Fibroblast of mammary gland (primary cell): ENCODE measurements at regions not wholly inside any gene's neighbourhood (a gene's known extent, or its start where the extent isn't known, plus 50 kb on each side); places are given as distances from the start of the nearest gene placed in this dataset.
A peak's percentile ranks its signal among the peaks of the same experiment; 100 is the strongest.

Experiments used
- DNase-seq: peaks from one replicate; pipeline ENCODE4 v3.0.0-alpha.2; 2010; ENCODE audit warnings: low read depth
- H3K4me3 ChIP-seq: 2 replicates; pipeline ENCODE4 v1.5.1; 2011; ENCODE audit warnings: low read depth, mild to moderate bottlenecking, low read length, moderate library complexity; ENCODE audit not compliant: control insufficient read depth
- TF ChIP-seq, protein P1 (sequence below): conservative IDR thresholded peaks from 2 replicates; pipeline ENCODE4 v1.5.1; 2011; ENCODE audit warnings: low read depth, low read length, inconsistent platforms; ENCODE audit not compliant: control insufficient read depth, insufficient read depth

DNA sequence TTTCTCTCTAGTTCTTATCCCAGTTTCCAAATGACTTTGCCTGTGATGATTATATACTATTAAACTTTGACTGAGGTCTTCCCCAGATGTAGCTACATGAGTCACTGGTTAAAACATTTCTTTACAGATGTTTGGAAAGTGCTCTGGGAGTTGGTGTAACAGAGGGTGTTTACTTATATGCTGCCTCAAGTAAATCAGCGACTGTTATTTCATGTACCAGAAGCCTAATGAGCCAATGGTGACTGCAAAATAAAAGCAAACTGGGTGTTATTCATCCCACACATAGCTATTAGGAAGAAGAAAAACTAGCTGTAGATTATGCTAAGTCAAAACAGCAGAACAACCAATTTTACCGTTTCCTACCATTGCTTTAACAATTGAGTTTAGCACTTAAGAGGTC is 929.7 kb upstream of the SEMA6A start:
- H3K4me3 ChIP-seq = no peak overlapping the region
- peak; percentile 28 for DNase-seq
- TF ChIP-seq, protein P1, sequence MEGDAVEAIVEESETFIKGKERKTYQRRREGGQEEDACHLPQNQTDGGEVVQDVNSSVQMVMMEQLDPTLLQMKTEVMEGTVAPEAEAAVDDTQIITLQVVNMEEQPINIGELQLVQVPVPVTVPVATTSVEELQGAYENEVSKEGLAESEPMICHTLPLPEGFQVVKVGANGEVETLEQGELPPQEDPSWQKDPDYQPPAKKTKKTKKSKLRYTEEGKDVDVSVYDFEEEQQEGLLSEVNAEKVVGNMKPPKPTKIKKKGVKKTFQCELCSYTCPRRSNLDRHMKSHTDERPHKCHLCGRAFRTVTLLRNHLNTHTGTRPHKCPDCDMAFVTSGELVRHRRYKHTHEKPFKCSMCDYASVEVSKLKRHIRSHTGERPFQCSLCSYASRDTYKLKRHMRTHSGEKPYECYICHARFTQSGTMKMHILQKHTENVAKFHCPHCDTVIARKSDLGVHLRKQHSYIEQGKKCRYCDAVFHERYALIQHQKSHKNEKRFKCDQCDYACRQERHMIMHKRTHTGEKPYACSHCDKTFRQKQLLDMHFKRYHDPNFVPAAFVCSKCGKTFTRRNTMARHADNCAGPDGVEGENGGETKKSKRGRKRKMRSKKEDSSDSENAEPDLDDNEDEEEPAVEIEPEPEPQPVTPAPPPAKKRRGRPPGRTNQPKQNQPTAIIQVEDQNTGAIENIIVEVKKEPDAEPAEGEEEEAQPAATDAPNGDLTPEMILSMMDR = no peak

GRCh38 chr5:117497601-117498000 is 923.0 kb upstream of the SEMA6A start:
- peak; percentile 4 for DNase-seq
- TF ChIP-seq, protein P1 = no peak
- H3K4me3 ChIP-seq = no peak overlapping the region

DNA sequence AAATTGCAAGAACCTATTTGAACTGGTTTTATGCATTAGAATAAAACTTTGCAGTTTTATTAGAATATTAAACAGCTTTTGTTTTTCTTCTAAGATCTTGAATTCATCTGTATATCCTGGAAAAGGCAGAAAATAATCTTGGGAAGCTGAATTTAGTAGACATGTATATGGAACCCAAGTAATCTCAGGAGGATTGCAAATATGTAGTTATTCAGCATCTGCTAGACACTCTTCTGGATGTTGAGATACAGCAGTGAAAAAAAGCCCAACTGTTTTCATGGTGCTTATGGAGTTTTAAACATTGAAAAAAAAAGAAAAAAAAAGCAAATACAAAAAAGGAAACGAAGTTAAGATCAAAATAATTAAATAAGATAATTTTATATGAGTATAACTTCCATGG is 922.2 kb upstream of the SEMA6A start:
- DNase-seq = no peak
- TF ChIP-seq, protein P1 = no peak
- H3K4me3 ChIP-seq = no peak overlapping the region

- TF ChIP-seq, protein P1 = no peak
- DNase-seq = peak; percentile 16
Observed at GRCh38 chr5:117494188-117494587, 919.6 kb upstream of the SEMA6A start.

DNA sequence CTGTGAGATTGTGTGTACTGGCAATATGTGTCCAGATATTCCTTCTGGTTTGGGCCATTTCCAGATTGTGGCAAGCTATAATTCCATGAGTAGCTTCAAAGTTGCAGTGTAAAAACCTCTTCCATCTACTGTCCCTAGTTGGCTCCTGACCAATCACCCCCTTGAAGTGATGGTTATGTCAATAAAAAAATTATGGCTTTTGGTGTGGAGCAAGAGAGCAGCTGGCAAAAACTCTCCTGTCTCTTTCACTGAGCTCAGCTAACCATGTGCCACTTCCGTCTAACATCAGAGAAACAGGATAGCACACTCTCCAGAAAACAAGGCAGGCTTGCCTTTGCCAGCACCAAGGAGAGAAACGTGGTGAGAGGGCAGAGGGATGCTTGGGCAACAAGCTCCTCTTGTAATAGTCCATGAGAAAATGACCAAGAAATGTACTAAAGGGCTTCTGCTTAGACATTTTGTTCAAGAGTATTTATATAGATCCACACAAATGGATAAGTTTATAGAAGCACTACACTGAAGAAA is 914.4 kb upstream of the SEMA6A start:
- TF ChIP-seq, protein P1 = no peak
- DNase-seq = no peak
- H3K4me3 ChIP-seq = no peak overlapping the region

More at GRCh38 chr5:117494188-117494587, 919.6 kb upstream of the SEMA6A start:
- H3K4me3 ChIP-seq = no peak overlapping the region

GRCh38 chr5:117487556-117487955 is 912.9 kb upstream of the SEMA6A start:
- TF ChIP-seq, protein P1 = no peak
- no peak for DNase-seq
- H3K4me3 ChIP-seq = no peak overlapping the region

DNA sequence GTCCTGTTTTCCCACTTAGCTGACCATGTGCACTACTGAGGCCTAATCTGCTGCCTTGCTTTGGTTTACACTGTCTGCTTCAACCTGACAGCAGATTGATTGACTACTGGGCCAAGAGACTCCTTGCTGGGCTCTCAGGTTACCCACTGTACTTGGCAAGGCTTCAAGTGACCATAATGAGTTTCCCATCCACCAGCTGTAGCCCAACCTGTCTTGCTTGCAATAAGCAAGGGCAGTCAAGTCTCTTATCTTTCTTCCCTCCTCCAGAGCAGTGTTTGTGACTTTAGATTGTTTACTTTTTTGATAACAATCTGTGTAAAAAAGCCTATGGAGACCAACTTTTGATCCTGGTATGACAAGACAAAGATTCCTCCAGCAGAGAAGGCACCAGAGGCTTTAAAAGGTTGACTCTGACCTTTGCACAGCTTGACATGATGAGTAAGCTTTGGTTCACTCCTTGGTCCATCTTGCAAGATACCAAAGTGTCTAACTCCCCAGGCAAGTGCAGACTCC is 912.3 kb upstream of the SEMA6A start:
- TF ChIP-seq, protein P1 = no peak
- no peak for DNase-seq
- H3K4me3 ChIP-seq = no peak overlapping the region
